ENCODE measurements at regions not wholly inside any gene's neighbourhood (a gene's known extent, or its start where the extent isn't known, plus 50 kb on each side); places are given as distances from the start of the nearest gene placed in this dataset.
"Not testable (repeated sequence)": the region's sequence is repeated elsewhere in the genome, so short reads cannot be mapped to it uniquely, and the experiment has no call there.

- FAIRE-seq, result no peak
- DNase-seq (ENCODE audit: insufficient read length, low spot score), result no peak
Observed at GRCh38 chrY:9619541-9619940, 91.9 kb downstream of the TSPY10 start.

DNA sequence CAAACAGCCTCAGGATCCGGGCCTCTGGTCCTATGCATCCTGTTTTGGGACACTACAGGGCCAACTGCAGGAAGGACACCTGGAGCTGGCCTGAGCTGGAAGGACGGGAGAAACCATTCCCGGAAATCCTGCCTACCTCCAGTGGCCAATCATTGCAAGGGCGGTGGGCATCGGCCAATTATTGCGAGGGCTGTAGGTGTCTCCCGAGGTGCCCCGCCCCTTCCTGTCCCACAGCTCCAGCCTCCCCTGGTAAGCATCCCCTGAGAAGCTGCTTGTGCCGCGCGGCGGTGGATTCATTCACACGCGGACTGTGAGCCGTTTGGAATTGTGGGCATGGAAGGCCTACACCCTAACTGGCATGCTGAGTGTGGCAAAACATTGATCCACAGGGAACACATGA is 95.5 kb downstream of the TSPY10 start:
- no peak for FAIRE-seq

GRCh38 chrY:9640595-9641132 is 113.0 kb downstream of the TSPY10 start:
- DNase-seq (ENCODE audit: insufficient read length, low spot score); FAIRE-seq: not testable (repeated sequence)

More for the DNA sequence above, 95.5 kb downstream of the TSPY10 start:
- DNase-seq (ENCODE audit: insufficient read length, low spot score), result no peak

GRCh38 chrY:9666204-9666603 is 138.5 kb downstream of the TSPY10 start:
- not testable (repeated sequence) for DNase-seq (ENCODE audit: insufficient read length, low spot score); FAIRE-seq

DNA sequence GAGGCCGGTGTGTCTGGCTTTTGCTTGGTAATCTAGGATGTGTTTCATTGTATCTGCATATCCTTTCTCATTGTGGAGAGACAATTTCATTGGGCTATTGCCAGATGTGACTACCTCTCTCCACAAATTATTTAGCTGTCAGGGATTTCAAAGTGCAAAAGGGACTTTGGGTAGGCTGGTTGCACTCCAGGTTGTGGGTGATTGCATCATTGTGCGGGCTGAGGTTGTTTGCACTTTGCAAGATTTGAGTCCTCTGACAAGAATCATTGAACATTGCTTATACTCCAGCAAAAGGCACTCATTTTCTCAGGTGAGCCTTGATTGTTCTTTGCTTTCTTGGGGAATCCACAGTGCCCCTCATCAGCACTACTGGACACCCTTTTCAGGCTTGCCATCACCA is 164.8 kb downstream of the TSPY10 start:
- not testable (repeated sequence) for FAIRE-seq; DNase-seq (ENCODE audit: insufficient read length, low spot score)

DNA sequence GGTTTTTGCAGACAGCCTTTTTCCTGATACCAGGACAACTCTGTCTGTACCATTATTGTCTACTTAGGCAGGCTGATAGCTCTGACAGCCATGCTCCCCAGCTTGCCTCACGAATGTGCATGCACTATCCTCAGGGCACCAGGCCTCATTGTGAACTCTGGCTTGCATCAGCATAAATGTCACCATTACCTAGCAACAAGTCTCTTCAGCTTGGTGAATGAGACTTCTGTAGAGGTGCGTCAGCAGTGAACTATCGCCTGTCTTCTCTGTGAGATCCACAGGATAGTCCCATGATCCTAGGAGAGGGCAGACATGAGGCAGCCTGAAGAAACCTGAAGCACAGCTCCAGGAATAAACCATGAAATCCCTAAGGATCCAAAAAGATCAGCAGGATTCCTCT is 189.3 kb downstream of the TSPY10 start:
- DNase-seq (ENCODE audit: insufficient read length, low spot score); FAIRE-seq: not testable (repeated sequence)

GRCh38 chrY:9718803-9719202 is 191.1 kb downstream of the TSPY10 start:
- DNase-seq (ENCODE audit: insufficient read length, low spot score); FAIRE-seq: not testable (repeated sequence)

DNA sequence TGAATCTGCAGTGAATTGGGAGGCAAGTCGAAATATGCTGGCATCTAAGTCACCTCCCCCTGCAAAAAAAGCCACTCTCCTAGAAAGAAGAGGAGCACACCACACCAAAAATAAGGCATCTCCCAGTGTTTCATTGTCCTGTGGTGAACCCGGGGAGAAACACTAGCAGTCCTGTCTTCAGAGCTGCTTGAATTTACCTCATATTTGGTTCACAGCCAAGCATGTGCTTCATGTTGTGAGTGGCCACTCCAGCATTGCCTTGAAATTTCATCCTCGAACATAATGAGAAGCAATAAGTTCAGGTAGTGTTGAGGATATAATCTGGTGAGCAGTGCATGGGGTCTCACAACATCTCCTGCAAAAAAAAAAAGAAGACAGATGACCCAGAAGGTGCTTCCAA is 191.9 kb downstream of the TSPY10 start:
- not testable (repeated sequence) for DNase-seq (ENCODE audit: insufficient read length, low spot score); FAIRE-seq

GRCh38 chrY:9737626-9738025 is 209.9 kb downstream of the TSPY10 start:
- not testable (repeated sequence) for FAIRE-seq; DNase-seq (ENCODE audit: insufficient read length, low spot score)

- DNase-seq (ENCODE audit: insufficient read length, low spot score); FAIRE-seq: not testable (repeated sequence)
Observed at GRCh38 chrY:9755975-9756374, 228.3 kb downstream of the TSPY10 start.

DNA sequence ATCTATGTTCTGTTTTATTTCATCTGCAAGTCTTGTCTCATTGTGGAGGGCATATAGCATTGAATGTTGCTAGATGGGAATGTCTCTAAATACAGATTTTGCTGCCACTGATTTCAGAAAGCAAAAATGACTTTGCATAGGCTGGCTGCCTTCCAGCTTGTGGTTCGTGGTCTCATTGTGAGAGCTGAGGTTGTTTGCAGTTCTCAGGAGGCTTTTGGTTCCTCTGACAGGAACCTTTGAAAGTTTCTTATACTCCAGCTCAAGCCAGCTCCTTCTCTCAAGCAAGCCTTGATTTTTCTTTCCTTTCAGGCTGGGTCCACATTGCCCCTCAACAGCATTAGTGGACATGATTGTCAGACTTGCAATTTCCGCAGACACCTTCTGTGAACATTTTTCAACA is 229.8 kb downstream of the TSPY10 start:
- not testable (repeated sequence) for DNase-seq (ENCODE audit: insufficient read length, low spot score)
- FAIRE-seq, result peak; percentile 58

DNA sequence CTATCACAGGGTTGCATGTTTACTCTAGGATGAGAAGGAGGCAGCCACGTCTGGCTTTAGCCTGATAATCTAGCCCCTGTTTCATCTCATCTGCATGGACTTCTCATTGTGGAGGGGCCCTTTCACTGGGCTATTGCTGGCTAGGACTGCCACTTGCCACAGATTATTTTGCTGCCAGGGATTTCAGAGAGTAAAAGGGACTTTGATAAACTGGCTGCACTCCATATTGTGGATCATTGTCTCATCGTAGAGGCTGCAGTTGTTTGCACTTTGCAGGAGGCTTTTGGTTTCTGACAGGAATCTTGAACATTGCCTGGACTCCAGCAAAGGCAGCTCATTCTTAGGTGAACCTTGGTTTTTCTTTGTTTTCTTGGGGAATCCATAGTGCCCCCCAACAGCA is 234.8 kb downstream of the TSPY10 start:
- DNase-seq (ENCODE audit: insufficient read length, low spot score); FAIRE-seq: not testable (repeated sequence)

- DNase-seq (ENCODE audit: insufficient read length, low spot score), result not testable (repeated sequence)
- FAIRE-seq, result peak; percentile 75
Observed at GRCh38 chrY:9769312-9769711, 241.6 kb downstream of the TSPY10 start.

- not testable (repeated sequence) for DNase-seq (ENCODE audit: insufficient read length, low spot score); FAIRE-seq
Observed at GRCh38 chrY:9771086-9771485, 243.4 kb downstream of the TSPY10 start.

- DNase-seq (ENCODE audit: insufficient read length, low spot score); FAIRE-seq: not testable (repeated sequence)
Observed at GRCh38 chrY:9772120-9772519, 244.4 kb downstream of the TSPY10 start.

GRCh38 chrY:9774765-9775164 is 247.1 kb downstream of the TSPY10 start:
- peak; percentile 59 for FAIRE-seq

DNA sequence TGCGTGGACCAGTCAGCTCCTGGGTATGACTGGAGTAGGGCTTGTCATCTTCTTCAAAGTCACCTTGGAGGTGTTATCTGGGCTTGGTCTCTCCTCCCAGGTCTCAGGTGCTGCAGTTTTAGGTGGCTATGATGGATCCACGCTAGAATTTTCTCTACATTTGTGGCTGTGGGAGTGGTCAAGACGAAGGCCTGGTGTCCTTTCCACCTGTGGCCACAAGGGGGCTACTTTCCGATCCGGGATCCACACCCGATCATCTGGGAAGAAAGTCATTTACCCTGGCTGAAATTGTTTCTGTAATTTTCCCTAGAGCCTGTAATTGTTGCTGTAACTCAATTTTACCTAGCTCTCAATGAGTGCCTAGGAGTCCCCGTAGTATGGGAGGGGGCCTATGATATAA is 248.0 kb downstream of the TSPY10 start:
- DNase-seq (ENCODE audit: insufficient read length, low spot score); FAIRE-seq: not testable (repeated sequence)

More at GRCh38 chrY:9774765-9775164, 247.1 kb downstream of the TSPY10 start:
- not testable (repeated sequence) for DNase-seq (ENCODE audit: insufficient read length, low spot score)

- DNase-seq (ENCODE audit: insufficient read length, low spot score); FAIRE-seq: not testable (repeated sequence)
Observed at GRCh38 chrY:9781548-9781947, 253.9 kb downstream of the TSPY10 start.

- DNase-seq (ENCODE audit: insufficient read length, low spot score); FAIRE-seq: not testable (repeated sequence)
Observed at GRCh38 chrY:9797881-9798280, 270.2 kb downstream of the TSPY10 start.

DNA sequence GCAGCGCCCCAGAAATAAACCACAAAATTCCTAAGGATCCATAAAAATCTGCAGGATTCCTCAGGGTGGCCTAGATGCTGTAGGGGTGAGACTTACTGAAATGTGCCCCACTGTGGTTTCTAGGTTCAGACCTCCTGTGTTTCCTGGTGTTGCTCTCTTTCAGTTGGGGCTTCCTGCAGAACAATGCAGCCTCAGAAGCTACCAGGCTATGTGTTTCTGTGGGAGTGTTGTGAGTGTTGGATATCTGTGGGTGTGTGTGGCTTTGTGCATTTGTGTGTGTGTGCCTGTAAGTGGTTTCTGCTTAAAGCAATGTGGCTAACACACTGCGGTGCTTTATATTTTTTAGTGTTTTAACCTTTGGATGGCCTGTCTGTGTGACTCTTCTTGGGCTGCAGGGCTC is 277.6 kb downstream of the TSPY10 start:
- FAIRE-seq (no peak), DNase-seq (ENCODE audit: insufficient read length, low spot score) (no peak)
